ENCODE measurements at regions not wholly inside any gene's neighbourhood (a gene's known extent, or its start where the extent isn't known, plus 50 kb on each side); places are given as distances from the start of the nearest gene placed in this dataset.

- TF ChIP-seq CTCF (IDR thresholded peaks at IDR 0.05; ENCODE audit: low read depth, low read length, poor library complexity, severe bottlenecking): no peak
- no peak for TF ChIP-seq EZH2phosphoT487 (IDR thresholded peaks at IDR 0.05; ENCODE audit: borderline replicate concordance, low read length)
These were observed 423.4 kb downstream of the FOXO1 start for GRCh38 chr13:40243047-40243446.
